Stromal cell of bone marrow (primary cell): ENCODE measurements at regions not wholly inside any gene's neighbourhood (a gene's known extent, or its start where the extent isn't known, plus 50 kb on each side); places are given as distances from the start of the nearest gene placed in this dataset.

Experiments used
- DNase-seq: peaks from one replicate; pipeline ENCODE4 v3.0.0-alpha.2; 2012; ENCODE audit warnings: low read depth

GRCh38 chrX:45743081-45743533, 542.4 kb upstream of the DIPK2B start:
- DNase-seq: peak; percentile 45

GRCh38 chrX:45740291-45740690, 539.6 kb upstream of the DIPK2B start:
- DNase-seq: no peak

- no peak for DNase-seq
Measured at GRCh38 chrX:45735571-45735970, 534.9 kb upstream of the DIPK2B start.

GRCh38 chrX:45731448-45731847, 530.8 kb upstream of the DIPK2B start:
- DNase-seq: no peak

DNA sequence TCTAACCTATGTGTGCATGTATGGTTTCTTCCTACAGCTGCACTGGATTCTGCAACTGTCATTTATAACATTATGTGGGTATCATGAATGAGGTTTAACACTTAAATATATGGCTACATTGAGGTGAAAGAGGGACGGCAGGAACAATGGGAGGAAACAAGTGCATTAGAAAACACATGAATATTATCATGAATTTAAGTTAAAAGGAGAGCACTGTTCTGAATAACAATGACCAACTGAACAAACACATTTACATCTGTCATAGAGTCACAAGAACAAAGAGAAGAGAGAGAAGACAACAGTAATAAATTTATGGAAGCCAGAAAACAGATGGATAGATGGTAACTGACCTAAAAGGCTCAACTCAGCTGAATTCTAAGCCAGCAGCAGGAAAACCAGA, 527.1 kb upstream of the DIPK2B start:
- DNase-seq: no peak

DNA sequence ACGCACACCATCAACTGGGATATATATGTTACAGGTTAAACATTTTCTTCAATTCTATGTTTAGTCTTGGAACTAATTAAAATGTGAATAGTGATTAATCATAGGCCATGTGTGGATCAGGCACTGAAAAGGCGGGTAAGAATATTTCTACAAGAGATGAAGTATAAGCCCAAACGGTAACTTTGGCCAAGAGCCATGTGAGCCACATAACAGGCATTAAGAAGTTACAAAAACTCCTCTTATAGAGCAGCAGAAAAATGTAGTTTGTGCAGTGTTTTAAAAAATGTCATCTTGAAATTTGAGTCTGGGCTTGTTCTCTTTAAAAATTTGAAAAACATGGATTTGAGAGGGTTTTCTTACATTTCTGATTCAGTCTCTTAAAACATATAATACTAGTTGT, 521.8 kb upstream of the DIPK2B start:
- no peak for DNase-seq

DNA sequence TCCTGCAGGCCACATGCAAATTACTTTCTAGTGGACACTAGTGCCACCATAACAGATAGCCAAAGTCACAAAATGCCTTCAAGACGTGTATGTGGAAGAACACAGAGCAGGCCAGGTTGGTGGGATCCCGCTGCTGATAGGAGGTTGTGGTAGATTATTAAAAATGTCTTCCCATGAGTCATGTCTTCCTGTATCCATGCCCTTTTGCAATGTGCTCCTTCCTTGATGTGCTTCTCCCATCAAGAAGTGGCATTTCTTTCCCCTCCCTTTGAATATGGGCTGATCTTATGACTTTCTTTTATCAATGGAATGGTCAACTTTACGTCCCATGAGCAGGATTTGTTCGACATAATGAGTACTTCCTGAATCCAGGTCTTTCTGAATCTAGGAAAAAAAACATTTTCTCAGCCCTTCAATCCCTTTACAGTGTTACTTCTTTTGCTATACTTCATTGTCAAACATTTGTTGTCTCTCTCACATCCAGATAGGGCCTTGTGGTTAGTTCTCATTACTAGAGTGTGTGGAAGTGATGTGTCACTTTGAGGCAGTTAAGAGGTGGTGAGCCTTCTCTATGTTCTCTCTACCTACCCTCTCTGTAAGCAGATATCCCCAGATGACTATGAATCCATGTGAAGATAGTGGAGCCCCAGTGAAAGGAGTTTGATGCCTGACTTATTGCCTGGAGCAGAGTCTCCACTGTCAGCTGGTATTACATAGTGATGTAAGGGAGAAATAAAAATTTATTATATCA, 519.2 kb upstream of the DIPK2B start:
- DNase-seq: no peak

GRCh38 chrX:45718676-45719075, 518.0 kb upstream of the DIPK2B start:
- DNase-seq: no peak

DNA sequence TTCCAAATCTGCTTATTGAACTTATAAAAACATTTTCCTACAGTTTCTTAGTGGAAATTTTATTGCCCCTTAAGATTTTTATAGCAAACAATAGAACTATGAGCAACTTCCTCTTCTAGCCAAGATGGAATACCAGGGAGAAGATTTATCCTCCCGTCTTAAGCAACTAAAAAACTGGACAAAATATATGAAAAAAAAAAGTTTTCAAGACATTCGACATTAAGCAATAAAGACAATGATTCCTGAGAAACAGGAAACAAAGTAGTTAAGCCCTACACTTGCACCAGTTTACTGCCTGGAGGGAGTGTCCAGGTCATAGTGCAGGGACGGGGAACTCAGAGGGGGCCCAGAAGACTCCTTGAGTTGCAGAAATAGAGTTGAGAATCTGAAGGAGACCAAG, 516.1 kb upstream of the DIPK2B start:
- no peak for DNase-seq

GRCh38 chrX:45715748-45716147, 515.1 kb upstream of the DIPK2B start:
- no peak for DNase-seq

DNA sequence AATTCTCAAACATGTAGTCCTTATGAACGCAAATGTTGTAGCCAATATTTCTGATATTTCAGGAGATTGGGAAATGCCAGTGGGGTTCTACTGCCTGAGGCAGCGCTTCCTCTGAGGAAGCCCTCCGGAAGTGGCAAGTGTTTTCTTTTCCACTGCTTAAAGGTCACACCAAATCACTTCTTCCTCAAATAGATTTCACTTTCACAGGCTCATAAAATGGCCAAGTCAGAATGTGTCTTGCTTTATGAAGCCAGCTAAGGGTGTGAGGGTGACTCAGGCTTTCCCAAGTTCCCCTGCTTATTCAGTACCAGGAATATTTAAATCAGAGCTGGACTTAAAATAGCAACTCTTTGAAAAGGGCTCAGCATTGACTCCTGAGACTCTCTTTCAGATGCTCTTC, 514.2 kb upstream of the DIPK2B start:
- DNase-seq: peak; percentile 82

- no peak for DNase-seq
Measured at GRCh38 chrX:45712067-45712466, 511.4 kb upstream of the DIPK2B start.

DNA sequence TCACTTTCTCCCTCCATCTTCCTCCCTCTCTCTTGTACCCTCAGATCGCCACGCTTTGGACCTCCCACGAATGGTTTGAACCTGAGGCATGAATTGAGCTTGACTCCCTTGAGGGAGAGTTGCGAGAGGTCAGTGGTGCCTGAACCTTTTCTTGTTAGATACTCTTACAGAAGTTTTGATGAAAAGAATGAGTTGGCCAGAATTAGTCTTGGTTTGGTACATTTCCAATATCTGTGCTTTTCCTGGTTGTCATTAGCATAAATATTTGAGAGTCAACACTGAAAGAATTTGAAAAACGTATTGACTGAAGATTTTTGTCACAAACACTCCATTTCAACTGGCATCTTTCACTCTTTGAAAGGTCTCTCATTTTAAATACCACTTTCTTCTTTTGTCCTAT, 510.6 kb upstream of the DIPK2B start:
- no peak for DNase-seq

DNA sequence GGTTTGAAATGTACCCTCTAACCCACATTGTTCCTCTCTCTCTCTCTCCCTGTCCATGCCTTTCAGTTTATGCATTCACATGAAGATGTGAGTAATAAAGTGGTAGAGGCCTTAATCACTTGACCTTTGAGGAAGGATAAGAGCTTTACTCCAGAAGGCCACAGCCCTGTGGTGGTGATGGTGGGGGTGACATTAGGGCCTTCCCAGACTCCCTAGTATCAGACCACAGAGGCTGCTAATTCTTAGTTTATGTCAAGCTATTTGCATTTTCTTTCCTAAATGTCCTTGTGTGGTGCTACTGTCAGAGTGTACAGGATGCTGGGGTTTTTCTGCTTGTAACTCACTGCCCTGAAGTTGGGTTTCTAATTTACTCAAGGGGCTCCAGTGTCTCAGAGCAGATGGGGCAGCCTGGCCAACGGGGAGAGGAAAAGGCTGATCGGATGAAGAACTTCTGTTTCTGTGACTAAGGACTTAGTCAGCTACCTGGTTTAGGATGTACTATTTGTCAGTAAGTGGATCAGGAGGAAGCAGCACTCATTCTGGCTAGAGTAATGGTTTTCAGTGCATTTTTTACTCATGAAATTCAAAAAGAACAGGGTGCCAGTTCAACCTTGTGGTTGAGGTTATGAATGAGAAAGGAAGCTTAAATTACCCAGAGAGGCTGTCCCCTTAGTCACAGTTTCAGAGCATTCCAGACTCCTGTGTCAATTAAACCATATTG, 509.6 kb upstream of the DIPK2B start:
- DNase-seq: peak; percentile 88

- no peak for DNase-seq
Measured at GRCh38 chrX:45709381-45709780, 508.7 kb upstream of the DIPK2B start.

DNA sequence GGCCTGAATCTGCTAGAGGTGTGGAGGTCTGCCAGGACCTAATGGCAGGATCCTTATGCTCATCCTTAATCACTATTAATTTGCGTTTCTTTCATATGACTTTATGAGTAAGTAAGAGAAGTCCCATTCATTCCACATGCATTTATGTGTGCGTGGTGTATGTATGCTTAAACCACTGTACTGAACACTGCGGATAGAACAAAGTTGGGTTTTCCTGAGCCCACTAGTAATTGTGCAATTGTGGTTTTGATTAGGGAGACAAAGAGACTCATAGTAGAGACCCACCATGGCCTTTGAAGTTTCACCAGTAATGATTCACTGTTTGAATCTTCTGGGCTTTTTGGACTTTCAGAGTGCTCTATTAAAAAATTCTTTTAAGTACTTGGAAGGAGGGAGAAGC, 498.5 kb upstream of the DIPK2B start:
- no peak for DNase-seq

DNA sequence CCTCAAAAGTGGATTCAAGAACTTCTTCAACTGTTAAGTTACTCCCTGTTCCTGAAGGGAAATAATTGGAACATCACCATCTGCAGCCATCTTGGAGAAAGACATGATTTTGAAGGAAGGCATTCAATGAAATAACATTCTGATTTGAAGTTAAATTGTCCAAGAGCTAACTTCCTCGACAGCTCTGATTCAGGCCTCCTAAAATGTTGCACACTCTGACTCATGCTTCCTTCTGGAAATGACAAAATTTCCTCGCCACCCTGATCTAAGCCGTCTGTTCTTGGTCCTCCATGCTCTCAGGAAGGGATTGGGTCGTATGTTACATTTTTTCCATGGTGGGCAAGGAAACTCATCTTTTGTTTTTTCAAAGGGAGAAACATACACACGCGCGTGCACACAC, 496.9 kb upstream of the DIPK2B start:
- DNase-seq: peak; percentile 77

DNA sequence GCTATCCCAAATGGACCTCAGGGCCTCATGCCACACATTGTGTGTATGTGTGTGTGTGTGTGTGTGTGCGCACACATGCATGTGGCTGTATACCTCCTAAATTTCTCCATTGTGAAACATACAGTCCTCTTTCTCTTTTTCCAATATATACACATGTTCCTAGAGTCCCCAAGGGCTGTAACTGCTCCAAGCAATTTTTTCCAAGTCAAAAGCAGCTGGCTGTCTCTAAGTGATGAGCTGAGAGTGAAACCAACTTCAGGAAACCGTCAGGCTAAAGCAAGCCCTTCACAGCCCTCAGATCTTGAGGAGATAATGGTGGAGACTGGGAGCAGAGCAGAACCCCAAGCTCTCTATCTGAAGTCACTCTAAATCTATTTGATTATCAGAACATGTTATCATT, 496.1 kb upstream of the DIPK2B start:
- DNase-seq: no peak

DNA sequence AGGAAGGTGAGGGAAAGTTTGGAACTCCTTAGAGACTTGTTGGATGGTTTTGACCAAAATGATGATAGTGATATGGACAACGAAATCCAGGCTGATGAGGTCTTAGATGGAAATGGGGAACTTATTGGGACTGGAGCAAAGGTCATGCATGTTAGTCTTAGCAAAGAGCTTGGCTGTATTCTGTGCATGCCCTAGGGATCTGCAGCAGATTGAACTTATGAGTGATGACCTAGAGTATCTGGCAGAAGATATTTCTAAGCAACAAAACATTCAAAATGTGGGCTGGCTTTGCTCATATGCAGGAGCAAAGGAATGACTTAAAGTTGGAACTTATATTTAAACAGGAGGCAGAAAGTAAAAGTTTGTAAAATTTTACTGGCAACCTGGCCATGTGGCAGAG, 489.3 kb upstream of the DIPK2B start:
- peak; percentile 31 for DNase-seq

- no peak for DNase-seq
Measured at GRCh38 chrX:45683914-45684313, 483.2 kb upstream of the DIPK2B start.

DNA sequence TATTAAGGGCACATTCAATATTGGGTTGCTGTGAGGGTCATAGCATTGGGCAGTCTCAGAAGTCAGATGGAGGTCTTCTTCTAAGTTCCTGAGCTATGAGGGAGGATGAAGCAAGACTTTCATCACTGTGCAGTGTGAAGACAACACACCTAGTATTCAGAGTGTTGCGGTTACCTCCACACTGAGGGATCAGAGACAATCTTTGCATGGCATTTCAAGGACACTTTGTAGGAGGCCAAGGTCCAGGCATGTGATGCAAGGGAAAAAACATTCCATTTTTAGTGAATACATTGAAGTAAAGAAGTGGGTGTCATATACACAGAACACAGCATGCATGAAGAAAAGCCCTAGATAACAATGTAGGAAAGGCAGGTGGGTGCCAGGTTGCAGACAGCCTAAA, 481.2 kb upstream of the DIPK2B start:
- DNase-seq: no peak

DNA sequence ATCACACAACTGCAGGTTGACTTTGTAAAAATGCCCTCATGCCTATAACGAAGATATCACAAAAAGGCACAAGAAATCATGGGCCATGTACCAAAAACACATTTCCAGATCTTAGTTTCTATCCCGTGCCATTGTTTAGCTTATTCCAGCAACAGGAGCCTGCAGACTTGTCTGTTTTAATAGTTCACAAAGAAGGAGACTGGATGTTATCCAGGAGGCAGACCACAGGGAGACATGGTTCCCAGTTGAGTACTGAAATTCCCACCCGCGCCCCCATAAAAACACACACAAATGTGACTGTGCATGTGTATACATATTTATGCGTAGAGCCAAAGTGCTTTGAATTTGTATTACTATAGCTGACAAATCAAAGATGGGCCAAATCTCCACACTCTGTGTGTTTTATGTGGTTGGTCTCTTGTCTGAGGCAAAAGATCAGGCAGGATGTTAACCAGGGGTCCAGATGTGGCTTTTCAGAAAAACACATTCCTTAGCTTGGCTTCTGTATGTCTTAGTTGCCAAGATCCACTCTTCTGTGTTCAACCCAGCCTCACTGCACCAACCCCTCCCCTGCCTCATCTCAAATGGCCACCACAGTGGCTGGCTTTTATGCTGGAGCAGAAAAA, 469.2 kb upstream of the DIPK2B start:
- no peak for DNase-seq
